Central memory CD8-positive, alpha-beta T cell (primary cell): ENCODE measurements at regions not wholly inside any gene's neighbourhood (a gene's known extent, or its start where the extent isn't known, plus 50 kb on each side); places are given as distances from the start of the nearest gene placed in this dataset.
"Not testable (repeated sequence)": the region's sequence is repeated elsewhere in the genome, so short reads cannot be mapped to it uniquely, and the experiment has no call there.

Experiments
- ATAC-seq: fragments of 150-1000 bp; cut with Tn5 transposase; replicated peaks from 2 replicates; pipeline ENCODE4 v1.10.0; 2022; ENCODE audit warnings: mild to moderate bottlenecking, moderate FRiP score, moderate number of reproducible peaks; ENCODE audit not compliant: poor library complexity, severe bottlenecking; ENCODE audit errors: extremely low read depth
- DNase-seq, 2 donors: peaks; one replicate each; pipeline ENCODE4 v3.0.0; 2021; ENCODE audit warnings: low spot score in 2 of 2
- H3K27ac Mint-ChIP-seq: one replicate; pipeline ENCODE4 v1.8.0; 2022; ENCODE audit warnings: low read depth, mild to moderate bottlenecking, moderate library complexity, mixed read lengths
- H3K27me3 Mint-ChIP-seq: one replicate; pipeline ENCODE4 v1.8.0; 2022; ENCODE audit warnings: mixed read lengths
- H3K36me3 Mint-ChIP-seq: one replicate; pipeline ENCODE4 v1.8.0; 2022; ENCODE audit warnings: mild to moderate bottlenecking, moderate library complexity, mixed read lengths; ENCODE audit not compliant: insufficient read depth
- H3K4me1 Mint-ChIP-seq: one replicate; pipeline ENCODE4 v1.8.0; 2022; ENCODE audit warnings: mixed read lengths
- H3K4me3 Mint-ChIP-seq: one replicate; pipeline ENCODE4 v1.8.0; 2022; ENCODE audit warnings: mild to moderate bottlenecking, moderate library complexity, mixed read lengths
- H3K9me3 Mint-ChIP-seq: one replicate; pipeline ENCODE4 v1.8.0; 2022; ENCODE audit warnings: mixed read lengths

DNA sequence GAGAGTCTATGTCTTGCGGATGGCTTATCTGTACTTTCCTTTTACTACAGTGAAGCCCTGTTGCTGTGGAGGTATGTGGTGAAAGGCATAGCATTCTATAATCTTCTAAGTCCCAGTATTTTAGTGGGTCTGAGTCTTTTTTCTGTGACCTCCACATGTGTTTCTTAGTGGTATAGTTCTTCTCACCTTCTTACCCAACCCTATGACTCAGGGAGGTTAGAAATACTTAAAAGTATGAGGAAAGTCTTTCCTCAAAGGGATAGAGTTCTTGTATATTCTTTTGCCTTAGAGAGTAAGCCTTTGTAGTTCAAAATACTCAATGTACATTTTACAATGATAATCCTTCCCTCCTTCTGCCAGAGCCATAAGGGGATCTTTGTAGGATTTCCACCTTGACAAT lies 621.9 kb upstream of the CTNND2 start:
- Mint-ChIP-seq H3K36me3 (peaks cover 1% of the 10 kb centered on the region), H3K27me3 (no peaks in the 10 kb centered on the region), H3K4me1 (no peaks in the 10 kb centered on the region), H3K27ac (no peak overlapping the region), H3K4me3 (no peak overlapping the region), H3K9me3 (peaks cover 7% of the 10 kb centered on the region)
- no peak for DNase-seq
- no peak for ATAC-seq

DNA sequence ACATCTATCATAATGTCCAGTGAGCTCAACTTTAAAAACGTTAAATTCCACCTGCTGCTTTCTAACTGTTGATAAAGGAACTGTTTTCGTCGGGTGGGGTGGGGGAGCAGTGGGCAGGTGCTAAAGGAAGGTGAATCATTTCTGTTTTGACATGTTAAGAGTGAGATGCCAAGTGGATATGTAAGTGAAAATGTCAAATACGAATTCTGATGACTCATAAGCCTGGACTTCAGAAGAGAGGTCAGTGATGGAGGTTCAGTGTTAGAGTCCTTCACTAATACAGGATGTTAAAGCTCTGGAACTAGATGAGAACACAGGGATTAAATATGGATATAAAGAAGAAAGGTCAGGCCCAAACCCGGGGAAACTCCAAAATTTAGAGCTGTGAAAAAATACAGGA lies 617.9 kb upstream of the CTNND2 start:
- Mint-ChIP-seq H3K4me1 (no peaks in the 10 kb centered on the region), H3K4me3 (no peak overlapping the region), H3K27ac (no peak overlapping the region), H3K9me3 (peaks cover 19% of the 10 kb centered on the region), H3K27me3 (no peaks in the 10 kb centered on the region), H3K36me3 (peaks cover 1% of the 10 kb centered on the region)
- ATAC-seq, result no peak
- DNase-seq, result no peak

GRCh38 chr5:12504983-12505382 lies 600.7 kb upstream of the CTNND2 start:
- not testable (repeated sequence) for H3K27me3 Mint-ChIP-seq, H3K4me3 Mint-ChIP-seq, H3K4me1 Mint-ChIP-seq, H3K27ac Mint-ChIP-seq, DNase-seq, ATAC-seq, H3K36me3 Mint-ChIP-seq
- H3K9me3 Mint-ChIP-seq, result peaks cover 17% of the 10 kb centered on the region

- no peaks in the 10 kb centered on the region for H3K4me1 Mint-ChIP-seq
- H3K4me3 Mint-ChIP-seq, result no peak overlapping the region
- no peak overlapping the region for H3K27ac Mint-ChIP-seq
- H3K9me3 Mint-ChIP-seq, result peaks cover 34% of the 10 kb centered on the region
- ATAC-seq (no peak), DNase-seq (no peak)
- H3K36me3 Mint-ChIP-seq, result no peaks in the 10 kb centered on the region
- no peaks in the 10 kb centered on the region for H3K27me3 Mint-ChIP-seq
Observed at GRCh38 chr5:12488161-12488560, 583.9 kb upstream of the CTNND2 start.

GRCh38 chr5:12480487-12480886 lies 576.2 kb upstream of the CTNND2 start:
- Mint-ChIP-seq H3K4me3 (no peak overlapping the region), H3K27me3 (no peaks in the 10 kb centered on the region), H3K9me3 (peaks cover 24% of the 10 kb centered on the region), H3K4me1 (no peaks in the 10 kb centered on the region), H3K36me3 (no peaks in the 10 kb centered on the region), H3K27ac (no peak overlapping the region)
- ATAC-seq (no peak), DNase-seq (no peak)

GRCh38 chr5:12477554-12477953 lies 573.3 kb upstream of the CTNND2 start:
- Mint-ChIP-seq H3K4me1 (no peaks in the 10 kb centered on the region), H3K9me3 (peaks cover 13% of the 10 kb centered on the region), H3K36me3 (no peaks in the 10 kb centered on the region), H3K27me3 (no peaks in the 10 kb centered on the region), H3K27ac (no peak overlapping the region), H3K4me3 (no peak overlapping the region)
- ATAC-seq (no peak), DNase-seq (no peak)

GRCh38 chr5:12467799-12468198 lies 563.6 kb upstream of the CTNND2 start:
- ATAC-seq (no peak), DNase-seq (no peak)
- H3K27ac Mint-ChIP-seq, result no peak overlapping the region
- no peaks in the 10 kb centered on the region for H3K27me3 Mint-ChIP-seq
- H3K4me3 Mint-ChIP-seq, result no peak overlapping the region
- no peaks in the 10 kb centered on the region for H3K36me3 Mint-ChIP-seq
- H3K4me1 Mint-ChIP-seq, result no peaks in the 10 kb centered on the region
- peaks cover 48% of the 10 kb centered on the region for H3K9me3 Mint-ChIP-seq

DNA sequence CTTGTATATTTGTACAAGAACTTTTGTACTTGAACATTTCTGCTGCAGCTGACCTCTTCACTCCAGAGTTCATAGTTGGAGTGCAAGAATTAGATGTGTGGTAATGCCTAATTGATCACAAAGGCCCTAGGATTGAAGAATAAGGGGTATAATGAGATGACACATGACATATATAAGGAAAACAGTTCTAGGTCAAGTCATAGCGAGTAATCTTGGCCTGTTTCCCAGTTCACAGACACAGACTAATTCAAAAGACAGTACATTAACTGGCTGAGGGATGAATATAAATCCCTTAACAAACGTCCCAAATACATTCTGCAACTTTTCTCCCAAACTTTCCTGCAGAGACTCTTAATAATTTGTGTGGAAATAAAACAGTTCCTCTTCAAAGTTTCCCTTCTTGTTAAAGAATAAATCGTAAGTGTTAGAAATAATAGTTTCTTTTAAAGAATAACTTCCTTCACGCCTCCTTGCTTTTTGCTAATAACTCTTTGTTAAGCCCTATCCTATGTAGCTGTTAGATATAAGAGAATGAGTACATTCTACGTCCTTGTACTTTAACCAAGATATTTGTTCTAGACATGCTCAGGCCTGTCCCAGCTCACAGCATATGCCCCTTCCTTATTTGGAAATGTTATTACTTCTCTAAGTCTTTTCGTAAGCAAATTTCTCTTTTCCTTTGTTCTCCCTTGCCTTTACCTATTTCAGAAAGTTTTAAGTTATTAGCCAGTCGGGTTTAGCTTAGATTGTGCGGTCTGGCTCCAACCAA lies 556.4 kb upstream of the CTNND2 start:
- no peak for DNase-seq
- no peaks in the 10 kb centered on the region for H3K27me3 Mint-ChIP-seq
- H3K9me3 Mint-ChIP-seq, result peaks cover 25% of the 10 kb centered on the region
- H3K4me3 Mint-ChIP-seq, result no peak overlapping the region
- H3K27ac Mint-ChIP-seq, result no peak overlapping the region
- ATAC-seq, result no peak
- no peaks in the 10 kb centered on the region for H3K4me1 Mint-ChIP-seq
- H3K36me3 Mint-ChIP-seq, result no peaks in the 10 kb centered on the region

- Mint-ChIP-seq H3K4me1 (no peaks in the 10 kb centered on the region), H3K27ac (no peak overlapping the region), H3K9me3 (peaks cover 19% of the 10 kb centered on the region), H3K4me3 (no peak overlapping the region), H3K36me3 (no peaks in the 10 kb centered on the region), H3K27me3 (no peaks in the 10 kb centered on the region)
- DNase-seq, result no peak
- no peak for ATAC-seq
Observed at GRCh38 chr5:12459326-12459725, 555.1 kb upstream of the CTNND2 start.

DNA sequence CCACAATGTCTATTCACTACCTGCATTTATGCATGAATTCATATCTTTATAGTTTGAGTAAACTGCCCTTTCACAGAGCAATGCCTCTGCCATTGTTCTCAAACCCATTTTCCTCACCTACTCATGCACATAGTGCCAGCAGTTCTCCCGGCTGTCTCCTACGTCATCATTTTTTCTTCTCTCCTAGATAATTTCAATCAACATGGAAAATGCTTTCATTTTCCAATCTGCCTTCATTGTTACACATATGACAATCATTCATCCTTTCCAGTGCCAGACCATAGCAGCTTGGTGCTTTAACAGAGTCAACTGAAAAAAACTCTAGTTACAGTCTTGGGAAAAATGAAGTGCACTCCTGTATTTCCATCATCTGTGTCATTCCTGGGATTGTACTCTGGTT lies 514.8 kb upstream of the CTNND2 start:
- Mint-ChIP-seq H3K36me3 (no peaks in the 10 kb centered on the region), H3K27ac (no peak overlapping the region), H3K9me3 (no peaks in the 10 kb centered on the region), H3K4me1 (no peaks in the 10 kb centered on the region), H3K4me3 (no peak overlapping the region), H3K27me3 (no peaks in the 10 kb centered on the region)
- DNase-seq (no peak), ATAC-seq (no peak)

DNA sequence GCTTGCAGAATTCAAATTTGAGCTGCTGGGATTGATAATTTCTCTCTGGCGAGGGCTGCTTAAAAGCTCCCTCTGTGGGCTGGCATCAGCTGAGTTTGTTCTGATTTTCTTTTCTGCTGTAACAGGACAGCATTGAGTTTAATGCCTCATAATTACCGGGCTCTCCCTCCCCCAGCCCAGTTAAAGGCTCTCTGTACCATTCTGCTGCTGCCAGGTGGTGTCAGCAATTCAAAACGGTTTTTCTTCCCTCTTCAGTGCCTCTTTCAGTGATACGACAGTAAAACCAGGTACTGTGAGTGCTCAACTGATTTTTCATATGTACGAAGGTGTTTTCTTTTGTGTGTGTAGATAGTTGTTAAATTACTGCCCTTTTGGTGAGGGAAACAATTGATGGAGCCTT lies 509.3 kb upstream of the CTNND2 start:
- Mint-ChIP-seq H3K9me3 (peaks cover 11% of the 10 kb centered on the region), H3K4me3 (no peak overlapping the region), H3K27me3 (no peaks in the 10 kb centered on the region), H3K27ac (no peak overlapping the region), H3K36me3 (no peaks in the 10 kb centered on the region), H3K4me1 (no peaks in the 10 kb centered on the region)
- no peak for ATAC-seq
- DNase-seq, result no peak

- Mint-ChIP-seq H3K9me3 (peaks cover 11% of the 10 kb centered on the region), H3K36me3 (no peaks in the 10 kb centered on the region), H3K27me3 (no peaks in the 10 kb centered on the region), H3K27ac (no peak overlapping the region), H3K4me3 (no peak overlapping the region), H3K4me1 (no peaks in the 10 kb centered on the region)
- DNase-seq (no peak), ATAC-seq (no peak)
Observed at GRCh38 chr5:12413075-12413474, 508.8 kb upstream of the CTNND2 start.

- peak; percentile 28 for ATAC-seq
- H3K4me3 Mint-ChIP-seq, result no peak overlapping the region
- H3K9me3 Mint-ChIP-seq, result peaks cover 11% of the 10 kb centered on the region
- no peak overlapping the region for H3K27ac Mint-ChIP-seq
- no peaks in the 10 kb centered on the region for H3K4me1 Mint-ChIP-seq
- DNase-seq, result no peak
- H3K36me3 Mint-ChIP-seq, result no peaks in the 10 kb centered on the region
- no peaks in the 10 kb centered on the region for H3K27me3 Mint-ChIP-seq
Observed at GRCh38 chr5:12399868-12400267, 495.6 kb upstream of the CTNND2 start.
